Hepatocyte (in vitro differentiated cells): ENCODE measurements at regions not wholly inside any gene's neighbourhood (a gene's known extent, or its start where the extent isn't known, plus 50 kb on each side); places are given as distances from the start of the nearest gene placed in this dataset.

Experiments
- DNase-seq: peaks from one replicate; pipeline ENCODE4 v3.0.0-alpha.2; 2016; ENCODE audit warnings: low spot score
- H2AFZ ChIP-seq: fragments of 200-600 bp; sonication (generic); 2 replicates; pipeline ENCODE4 v1.6.0; 2016; ENCODE audit warnings: antibody characterized with exemption, mild to moderate bottlenecking
- H3K27ac ChIP-seq: fragments of 200-600 bp; sonication (generic); 2 replicates; pipeline ENCODE4 v1.5.1; 2016; ENCODE audit warnings: mild to moderate bottlenecking
- H3K27me3 ChIP-seq: fragments of 200-600 bp; sonication (generic); 2 replicates; pipeline ENCODE4 v1.6.1; 2016
- H3K36me3 ChIP-seq: fragments of 200-600 bp; sonication (generic); replicated peaks from 2 replicates; pipeline ENCODE4 v1.5.1; 2016; ENCODE audit warnings: low read depth; ENCODE audit not compliant: insufficient read depth
- H3K4me1 ChIP-seq: fragments of 200-600 bp; sonication (generic); 2 replicates; pipeline ENCODE4 v1.5.1; 2016; ENCODE audit warnings: mild to moderate bottlenecking, moderate library complexity; ENCODE audit not compliant: insufficient read depth
- H3K4me2 ChIP-seq: fragments of 200-600 bp; sonication (generic); 2 replicates; pipeline ENCODE4 v1.6.0; 2016
- H3K4me3 ChIP-seq: fragments of 200-600 bp; sonication (generic); 2 replicates; pipeline ENCODE4 v1.5.1; 2016; ENCODE audit warnings: mild to moderate bottlenecking
- H3K79me2 ChIP-seq: fragments of 200-600 bp; sonication (generic); 2 replicates; pipeline ENCODE4 v1.6.0; 2017; ENCODE audit warnings: mild to moderate bottlenecking
- H3K9me2 ChIP-seq: fragments of 200-600 bp; sonication (generic); replicated peaks from 2 replicates; pipeline ENCODE4 v1.6.0; 2017; ENCODE audit warnings: mild to moderate bottlenecking; ENCODE audit not compliant: insufficient read depth
- H3K9me3 ChIP-seq: fragments of 200-600 bp; sonication (generic); 2 replicates; pipeline ENCODE4 v1.5.1; 2016; ENCODE audit warnings: low read depth, mild to moderate bottlenecking
- H4K20me1 ChIP-seq: fragments of 200-600 bp; sonication (generic); 2 replicates; pipeline ENCODE4 v1.6.0; 2016; ENCODE audit warnings: mild to moderate bottlenecking; ENCODE audit not compliant: insufficient read depth, poor library complexity, severe bottlenecking
- CTCF ChIP-seq: fragments of 200-600 bp; sonication (generic); IDR thresholded peaks from 2 replicates; pipeline ENCODE4 v1.5.1; 2016; ENCODE audit warnings: antibody characterized with exemption, mild to moderate bottlenecking; ENCODE audit not compliant: poor library complexity
- EZH2 ChIP-seq: fragments of 200-600 bp; sonication (generic); IDR thresholded peaks from 2 replicates; pipeline ENCODE4 v1.6.1; 2016; ENCODE audit warnings: antibody characterized with exemption, mild to moderate bottlenecking, borderline replicate concordance
- EZH2phosphoT487 ChIP-seq: fragments of 200-600 bp; sonication (generic); IDR thresholded peaks from one replicate; pipeline ENCODE4 v1.6.1; 2018; ENCODE audit warnings: antibody characterized with exemption, mild to moderate bottlenecking, low read depth, moderate library complexity; ENCODE audit not compliant: unreplicated experiment, severe bottlenecking
- WGBS: methylation state at CpG from one replicate; pipeline ENCODE4 v1.1.6; 2016; ENCODE audit warnings: low lambda C conversion rate; ENCODE audit errors: missing lambda C conversion rate; 5-methylcytosine and 5-hydroxymethylcytosine counted together

- Histone ChIP-seq H3K9me3 (no peaks in the 10 kb centered on the region), H3K27ac (no peak overlapping the region), H3K9me2 (no peaks in the 10 kb centered on the region), H3K4me2 (no peak overlapping the region), H3K27me3 (no peaks in the 10 kb centered on the region), H3K79me2 (peaks cover 7% of the 10 kb centered on the region), H3K4me1 (no peaks in the 10 kb centered on the region), H3K4me3 (no peak overlapping the region), H4K20me1 (no peaks in the 10 kb centered on the region), H2AFZ (no peak overlapping the region), H3K36me3 (no peaks in the 10 kb centered on the region)
- 91% methylated on average over 1 of the region's 1 CpG for WGBS
- TF ChIP-seq CTCF (no peak), EZH2 (no peak), EZH2phosphoT487 (no peak)
- no peak for DNase-seq
These were observed 58.5 kb downstream of the PLCE1 start for GRCh38 chr10:94052281-94052680.

- Histone ChIP-seq H3K27ac (no peak overlapping the region), H3K9me2 (no peaks in the 10 kb centered on the region), H2AFZ (no peak overlapping the region), H3K79me2 (peaks cover 7% of the 10 kb centered on the region), H3K9me3 (no peaks in the 10 kb centered on the region), H4K20me1 (no peaks in the 10 kb centered on the region), H3K4me1 (no peaks in the 10 kb centered on the region), H3K36me3 (no peaks in the 10 kb centered on the region), H3K27me3 (no peaks in the 10 kb centered on the region), H3K4me3 (no peak overlapping the region), H3K4me2 (no peak overlapping the region)
- TF ChIP-seq CTCF (no peak), EZH2 (no peak), EZH2phosphoT487 (no peak)
- DNase-seq: no peak
- WGBS: 73% methylated on average over 11 of the region's 11 CpGs
These were observed 59.4 kb downstream of the PLCE1 start for GRCh38 chr10:94052866-94053791.

- no peak overlapping the region for H3K27ac ChIP-seq
- WGBS: 73% methylated on average over 3 of the region's 3 CpGs
- no peak for TF ChIP-seq EZH2phosphoT487
- TF ChIP-seq EZH2: no peak
- no peaks in the 10 kb centered on the region for H3K27me3 ChIP-seq
- no peaks in the 10 kb centered on the region for H4K20me1 ChIP-seq
- H3K4me1 ChIP-seq: no peaks in the 10 kb centered on the region
- H3K36me3 ChIP-seq: no peaks in the 10 kb centered on the region
- H3K79me2 ChIP-seq: peaks cover 18% of the 10 kb centered on the region
- H3K4me2 ChIP-seq: no peak overlapping the region
- H2AFZ ChIP-seq: no peak overlapping the region
- no peaks in the 10 kb centered on the region for H3K9me3 ChIP-seq
- no peak overlapping the region for H3K4me3 ChIP-seq
- no peak for DNase-seq
- no peaks in the 10 kb centered on the region for H3K9me2 ChIP-seq
These were observed 65.6 kb downstream of the PLCE1 start for GRCh38 chr10:94059178-94059883.

- no peak for DNase-seq
- Histone ChIP-seq H3K79me2 (peaks cover 18% of the 10 kb centered on the region), H3K27ac (no peak overlapping the region), H3K4me2 (no peak overlapping the region), H3K36me3 (no peaks in the 10 kb centered on the region), H4K20me1 (no peaks in the 10 kb centered on the region), H3K9me3 (no peaks in the 10 kb centered on the region), H3K27me3 (no peaks in the 10 kb centered on the region), H3K4me1 (peaks cover 8% of the 10 kb centered on the region), H3K4me3 (no peak overlapping the region), H2AFZ (no peak overlapping the region), H3K9me2 (no peaks in the 10 kb centered on the region)
- TF ChIP-seq EZH2phosphoT487 (no peak), EZH2 (no peak), CTCF (no peak)
- 93% methylated on average over 2 of the region's 2 CpGs for WGBS
These were observed 67.3 kb downstream of the PLCE1 start for GRCh38 chr10:94061026-94061425.
